Astrocyte (in vitro differentiated cells and primary cell): ENCODE measurements at regions not wholly inside any gene's neighbourhood (a gene's known extent, or its start where the extent isn't known, plus 50 kb on each side); places are given as distances from the start of the nearest gene placed in this dataset.

Experiments
- CTCF ChIP-seq: IDR thresholded peaks from 2 replicates; pipeline ENCODE4 v1.5.1; 2011; ENCODE audit warnings: low read depth, mild to moderate bottlenecking, inconsistent platforms, low read length, moderate library complexity; ENCODE audit not compliant: insufficient read depth
- EZH2 ChIP-seq: IDR thresholded peaks from 2 replicates; pipeline ENCODE4 v1.6.1; 2012; ENCODE audit warnings: mild to moderate bottlenecking, low read length, inconsistent platforms; ENCODE audit not compliant: insufficient read depth

- no peak for TF ChIP-seq CTCF
- no peak for TF ChIP-seq EZH2
Observed at GRCh38 chr18:66136039-66136438, 385.2 kb downstream of the CDH7 start.
